NCI-H345 (cell line): ENCODE measurements at regions not wholly inside any gene's neighbourhood (a gene's known extent, or its start where the extent isn't known, plus 50 kb on each side); places are given as distances from the start of the nearest gene placed in this dataset.
A peak's percentile ranks its signal among the peaks of the same experiment; 100 is the strongest.

ENCODE experiments used
- DNase-seq: peaks from one replicate; lab custom pipeline; 2025; lab: John Stamatoyannopoulos, UW

DNA sequence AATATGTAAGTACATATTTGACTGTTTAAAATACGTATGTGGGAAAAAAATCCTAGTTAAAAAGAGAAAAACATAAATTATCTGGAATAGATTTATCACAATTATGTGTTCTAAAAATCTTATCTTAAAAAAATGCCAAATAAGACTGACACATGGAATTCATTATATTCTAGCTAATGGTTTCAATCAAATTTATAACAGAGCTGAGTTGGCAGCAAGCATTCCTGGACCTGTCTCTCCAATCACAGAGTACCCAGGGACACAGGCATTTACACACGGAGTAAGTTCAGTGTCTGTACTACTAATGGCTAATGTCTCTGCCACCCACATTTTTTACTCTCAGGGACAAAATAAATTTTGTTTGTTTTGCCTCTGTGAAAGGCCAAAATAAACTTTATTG is 122.3 kb downstream of the RPS12 start:
- DNase-seq: no peak

GRCh38 chr6:132937466-132937906 is 123.1 kb downstream of the RPS12 start:
- peak; percentile 11 for DNase-seq

DNA sequence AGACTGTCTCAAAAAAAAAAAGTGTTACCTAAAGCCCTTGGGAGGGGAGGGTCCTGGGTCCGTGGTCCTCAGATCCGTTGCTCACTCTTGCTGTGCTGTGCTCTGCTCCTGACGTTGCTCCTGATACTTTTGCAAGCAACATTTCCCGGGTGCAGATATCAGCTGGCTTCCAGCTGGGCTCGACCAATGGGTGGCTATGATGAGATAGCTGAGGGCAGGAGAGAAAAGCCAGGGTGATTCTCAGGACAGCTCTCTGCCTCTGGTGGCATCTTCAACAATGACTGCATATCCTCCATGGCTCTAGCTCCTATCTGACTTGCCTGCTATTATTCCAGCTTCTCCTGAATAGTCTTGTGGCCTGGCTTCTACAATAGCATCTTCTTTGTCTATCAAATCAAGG is 134.5 kb downstream of the RPS12 start:
- DNase-seq: no peak

- no peak for DNase-seq
These were observed 136.2 kb downstream of the RPS12 start for GRCh38 chr6:132950566-132950965.

- DNase-seq: no peak
These were observed 137.9 kb downstream of the RPS12 start for GRCh38 chr6:132952031-132952867.

DNA sequence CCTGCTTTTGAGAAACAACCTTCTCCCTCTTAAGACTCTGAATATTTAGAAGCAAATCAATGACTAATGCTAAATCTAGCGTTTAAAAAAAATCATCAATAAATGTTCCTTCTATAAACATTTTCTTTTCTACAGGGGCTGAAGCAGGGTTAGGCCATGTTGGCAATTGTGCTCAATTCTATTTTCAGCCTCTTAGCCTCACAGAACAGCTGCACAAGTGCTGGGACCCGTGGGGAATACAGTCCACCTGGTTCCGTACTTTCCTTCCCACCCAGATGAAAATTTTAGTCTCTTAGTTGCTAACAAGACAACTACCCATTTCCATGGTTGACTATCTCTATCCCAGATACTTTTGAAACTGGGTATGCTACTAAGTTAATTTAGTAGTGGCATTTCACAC is 138.6 kb downstream of the RPS12 start:
- no peak for DNase-seq

DNA sequence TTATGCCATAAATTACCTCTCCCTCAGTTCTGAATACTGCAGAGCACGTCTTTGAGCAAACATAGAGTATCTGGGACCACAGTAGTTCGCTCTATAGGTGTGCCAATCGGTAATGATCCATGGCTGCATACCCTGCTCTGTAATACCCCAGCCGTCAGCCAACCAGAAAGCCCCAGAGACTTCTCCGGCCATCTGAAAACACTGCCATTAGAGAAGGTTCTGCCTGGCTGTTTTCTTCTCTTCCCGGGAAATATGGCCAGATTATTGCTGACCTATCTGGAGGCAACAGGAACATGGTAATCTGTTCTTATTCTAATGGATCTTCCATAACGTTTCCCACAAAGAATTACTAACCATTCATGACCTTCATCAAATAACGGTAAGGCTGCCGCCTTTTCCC is 139.9 kb downstream of the RPS12 start:
- no peak for DNase-seq

- DNase-seq: no peak
These were observed 140.6 kb downstream of the RPS12 start for GRCh38 chr6:132954936-132955335.

DNA sequence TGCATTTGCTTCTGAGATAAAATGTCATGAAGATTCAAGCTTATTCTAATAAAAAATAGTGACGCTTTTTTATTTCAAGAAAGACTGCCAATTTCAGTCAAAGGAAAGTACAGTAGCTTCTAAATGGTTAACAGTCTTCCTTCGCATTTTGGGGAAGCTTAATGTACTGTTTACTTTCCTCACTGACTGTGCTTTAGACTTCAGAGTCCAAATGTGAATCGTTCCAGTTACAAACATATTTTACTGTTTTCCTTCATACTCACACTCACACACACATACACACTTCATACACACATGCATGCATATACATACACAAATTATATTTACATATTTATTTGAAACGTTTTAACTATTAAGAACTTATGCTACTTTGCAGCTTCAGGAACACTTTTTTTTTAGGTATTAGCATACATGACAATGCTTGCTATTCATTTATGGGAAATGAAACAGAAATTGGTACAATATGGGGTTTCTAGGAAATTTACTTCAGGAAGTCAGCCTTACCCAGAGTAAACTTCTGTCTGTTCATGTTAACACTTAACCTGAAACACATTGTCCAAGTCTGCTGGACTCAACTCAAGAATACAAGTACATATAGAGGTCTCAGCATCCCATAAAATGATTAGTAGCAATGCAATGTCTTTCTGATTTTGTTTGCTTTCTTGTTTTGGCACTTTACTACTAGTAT is 145.4 kb downstream of the RPS12 start:
- no peak for DNase-seq

DNA sequence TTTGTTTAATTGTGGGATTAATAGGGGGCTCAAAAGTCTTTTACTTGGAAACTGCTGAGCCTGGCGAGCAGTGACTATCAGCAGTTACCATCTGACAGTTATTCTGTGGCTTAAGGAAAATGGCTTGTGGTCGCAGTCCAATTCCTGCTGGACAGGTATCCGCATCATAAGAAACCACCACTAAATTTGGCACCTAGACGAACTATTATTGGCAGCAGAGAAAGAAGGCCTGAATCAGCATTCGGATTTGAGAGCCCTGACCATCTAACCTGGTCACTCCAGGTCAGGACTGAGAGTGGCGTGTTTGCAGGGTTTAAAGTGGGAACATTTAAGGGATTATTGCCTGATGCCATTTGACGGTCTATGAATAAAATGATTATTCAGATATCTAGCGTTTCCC is 146.4 kb downstream of the RPS12 start:
- DNase-seq: no peak

DNA sequence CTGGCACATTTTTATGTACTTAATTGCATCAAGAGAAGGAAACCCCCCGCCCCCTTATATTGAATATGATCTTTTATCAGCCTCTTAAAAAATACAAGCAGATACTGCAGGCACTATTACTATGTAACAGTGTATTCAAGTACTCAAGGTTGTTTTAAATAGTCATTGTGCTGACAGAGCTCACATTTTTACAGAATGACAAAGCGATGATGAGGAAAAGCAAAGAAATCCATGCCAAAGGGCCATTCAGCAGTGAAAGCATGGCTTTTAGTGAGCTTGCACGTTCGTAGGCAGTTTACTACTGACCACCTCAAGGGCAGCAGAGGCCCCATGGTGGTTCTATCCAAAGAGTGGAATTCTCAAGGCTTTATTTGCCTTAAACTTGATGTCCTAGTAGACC is 146.8 kb downstream of the RPS12 start:
- no peak for DNase-seq

DNA sequence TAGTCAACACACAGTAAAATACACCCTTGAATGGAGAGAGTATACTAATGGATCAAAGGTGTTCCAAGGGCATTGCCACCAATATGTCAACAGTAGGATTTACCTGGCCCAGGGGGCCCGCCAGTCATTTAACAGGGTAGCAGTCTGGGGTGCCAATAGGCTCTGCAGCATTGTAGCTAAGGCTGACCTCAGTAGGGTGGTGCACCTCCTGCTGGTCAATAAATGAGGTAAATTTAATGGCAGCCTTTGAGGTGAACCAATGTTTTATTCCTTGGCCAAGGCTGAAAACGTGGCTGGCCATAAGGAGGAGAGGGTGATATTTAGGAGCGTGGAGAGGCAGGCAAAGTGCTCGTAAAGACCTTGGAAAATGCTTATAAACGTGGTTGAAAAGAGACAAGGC is 147.2 kb downstream of the RPS12 start:
- no peak for DNase-seq

GRCh38 chr6:132962936-132963868 is 148.8 kb downstream of the RPS12 start:
- DNase-seq: peak; percentile 22

- DNase-seq: no peak
These were observed 149.9 kb downstream of the RPS12 start for GRCh38 chr6:132964101-132964867.

- no peak for DNase-seq
These were observed 150.6 kb downstream of the RPS12 start for GRCh38 chr6:132964868-132965382.

DNA sequence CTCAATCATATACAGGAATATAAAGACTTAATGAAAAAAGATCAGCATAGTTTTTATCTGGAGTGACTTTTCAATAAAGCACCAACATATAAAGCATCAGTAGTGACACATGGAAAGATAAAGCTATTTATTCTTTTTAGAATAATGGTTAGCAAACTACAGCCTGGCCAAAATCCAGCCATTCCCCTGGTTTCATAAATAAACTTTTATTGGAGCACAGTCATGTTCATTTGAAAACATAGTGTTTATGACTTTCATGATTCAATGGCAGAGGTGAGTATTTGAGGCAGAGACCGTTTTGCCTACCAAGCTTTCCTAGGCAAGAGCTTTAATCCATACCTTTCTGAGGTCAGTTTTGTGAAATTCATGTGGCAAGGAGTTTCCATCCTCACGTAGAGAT is 153.5 kb downstream of the RPS12 start:
- DNase-seq: no peak

GRCh38 chr6:132968419-132968950 is 154.1 kb downstream of the RPS12 start:
- DNase-seq: no peak

- no peak for DNase-seq
These were observed 154.8 kb downstream of the RPS12 start for GRCh38 chr6:132969196-132969595.

DNA sequence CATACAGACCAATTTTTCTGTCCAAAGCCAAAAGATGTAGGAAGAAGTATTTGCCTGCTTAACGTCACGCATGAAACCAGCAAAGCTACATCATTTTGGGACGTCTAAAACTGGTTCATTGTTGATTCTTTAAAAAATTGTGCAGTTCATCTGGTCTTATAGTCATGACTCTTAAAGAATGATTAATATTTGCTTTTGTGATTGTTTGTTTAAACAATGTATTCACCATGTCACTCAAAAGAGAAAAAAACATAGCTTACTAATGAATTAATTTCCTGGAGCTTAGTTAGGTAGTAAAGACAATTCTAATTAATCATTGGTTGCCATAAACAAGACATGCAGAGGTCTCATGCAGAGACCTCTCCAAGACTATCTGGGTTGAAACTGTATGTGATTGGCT is 157.3 kb downstream of the RPS12 start:
- no peak for DNase-seq

DNA sequence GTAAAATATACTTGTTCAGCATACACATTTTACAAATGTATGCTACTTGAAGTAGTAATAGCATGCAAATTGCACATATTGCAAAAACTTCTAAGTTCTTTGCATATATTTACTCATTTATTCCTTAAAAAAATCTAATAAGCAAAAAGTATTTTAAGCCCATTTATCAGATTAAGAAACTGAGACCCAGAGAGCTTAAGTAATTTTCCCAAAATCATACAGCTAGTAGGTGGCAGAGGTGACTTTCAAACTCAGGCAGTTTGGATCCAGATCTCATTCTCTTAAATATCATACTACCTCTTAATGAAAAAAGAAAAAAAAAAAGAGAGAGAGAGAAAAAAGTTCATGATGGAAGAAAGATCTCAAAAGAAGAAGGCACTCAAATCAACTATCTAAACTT is 157.9 kb downstream of the RPS12 start:
- DNase-seq: no peak

- no peak for DNase-seq
These were observed 158.6 kb downstream of the RPS12 start for GRCh38 chr6:132972971-132973370.
